Smooth muscle cell (in vitro differentiated cells): ENCODE measurements at regions not wholly inside any gene's neighbourhood (a gene's known extent, or its start where the extent isn't known, plus 50 kb on each side); places are given as distances from the start of the nearest gene placed in this dataset.

Source experiments
- DNase-seq: peaks from one replicate; lab custom pipeline; 2025; ENCODE audit not compliant: unreplicated experiment; lab: John Stamatoyannopoulos, UW
- H2AFZ ChIP-seq: fragments of 200-600 bp; sonication (generic); 2 replicates; pipeline ENCODE4 v1.6.0; 2016; ENCODE audit warnings: antibody characterized with exemption, low read depth, mild to moderate bottlenecking
- H3F3A ChIP-seq: fragments of 200-600 bp; sonication (generic); 2 replicates; pipeline ENCODE4 v1.6.0; 2017; ENCODE audit warnings: antibody characterized with exemption, low read depth
- H3K27ac ChIP-seq: fragments of 200-600 bp; sonication (generic); 2 replicates; pipeline ENCODE4 v1.5.1; 2016; ENCODE audit warnings: low read depth, mild to moderate bottlenecking
- H3K27me3 ChIP-seq: fragments of 200-600 bp; sonication (generic); 2 replicates; pipeline ENCODE4 v1.6.1; 2016; ENCODE audit warnings: low read depth, mild to moderate bottlenecking
- H3K36me3 ChIP-seq: fragments of 200-600 bp; sonication (generic); 2 replicates; pipeline ENCODE4 v1.5.1; 2016; ENCODE audit warnings: low read depth
- H3K4me1 ChIP-seq: fragments of 200-600 bp; sonication (generic); 2 replicates; pipeline ENCODE4 v1.5.1; 2016; ENCODE audit warnings: low read depth
- H3K4me2 ChIP-seq: fragments of 200-600 bp; sonication (generic); 2 replicates; pipeline ENCODE4 v1.6.0; 2016; ENCODE audit warnings: mild to moderate bottlenecking
- H3K4me3 ChIP-seq: fragments of 200-600 bp; sonication (generic); 2 replicates; pipeline ENCODE4 v1.5.1; 2016; ENCODE audit warnings: mild to moderate bottlenecking
- H3K79me2 ChIP-seq: fragments of 200-600 bp; sonication (generic); 2 replicates; pipeline ENCODE4 v1.6.0; 2016; ENCODE audit warnings: low read depth, mild to moderate bottlenecking
- H3K9ac ChIP-seq: fragments of 200-600 bp; sonication (generic); 2 replicates; pipeline ENCODE4 v1.6.0; 2016; ENCODE audit warnings: low read depth
- H3K9me3 ChIP-seq: fragments of 200-600 bp; sonication (generic); replicated peaks from 2 replicates; pipeline ENCODE4 v1.5.1; 2016; ENCODE audit warnings: low read depth
- H4K20me1 ChIP-seq: fragments of 200-600 bp; sonication (generic); 2 replicates; pipeline ENCODE4 v1.6.0; 2016; ENCODE audit warnings: low read depth
- CTCF ChIP-seq: fragments of 200-600 bp; sonication (generic); IDR thresholded peaks from 2 replicates; pipeline ENCODE4 v1.5.1; 2017; ENCODE audit warnings: borderline replicate concordance, mild to moderate bottlenecking, antibody characterized with exemption; ENCODE audit not compliant: insufficient read depth, poor library complexity, severe bottlenecking
- WGBS: methylation state at CpG from one replicate; pipeline ENCODE4 v1.1.7; 2016; ENCODE audit warnings: low lambda C conversion rate; 5-methylcytosine and 5-hydroxymethylcytosine counted together

- Histone ChIP-seq H3K9ac (no peak overlapping the region), H3K27ac (no peak overlapping the region), H3K4me2 (no peak overlapping the region), H3K79me2 (no peaks in the 10 kb centered on the region), H3K27me3 (peaks cover 4% of the 10 kb centered on the region), H3K4me1 (no peaks in the 10 kb centered on the region), H2AFZ (no peak overlapping the region), H4K20me1 (no peaks in the 10 kb centered on the region), H3K36me3 (no peaks in the 10 kb centered on the region), H3K9me3 (no peaks in the 10 kb centered on the region), H3K4me3 (no peak overlapping the region), H3F3A (no peaks in the 10 kb centered on the region)
- no peak for TF ChIP-seq CTCF
- no peak for DNase-seq
- WGBS, result 87% methylated on average over 12 of the region's 12 CpGs
These were observed 100.2 kb upstream of the ANO1 start for GRCh38 chr11:69977951-69978350.

GRCh38 chr11:69978841-69979614 lies 99.1 kb upstream of the ANO1 start:
- Histone ChIP-seq H3K4me2 (no peak overlapping the region), H3K9ac (no peak overlapping the region), H2AFZ (no peak overlapping the region), H3F3A (no peaks in the 10 kb centered on the region), H3K36me3 (no peaks in the 10 kb centered on the region), H4K20me1 (no peaks in the 10 kb centered on the region), H3K9me3 (no peaks in the 10 kb centered on the region), H3K4me3 (no peak overlapping the region), H3K4me1 (peaks cover 2% of the 10 kb centered on the region), H3K79me2 (no peaks in the 10 kb centered on the region), H3K27ac (no peak overlapping the region), H3K27me3 (peaks cover 13% of the 10 kb centered on the region)
- no peak for TF ChIP-seq CTCF
- no peak for DNase-seq
- WGBS, result 85% methylated on average over 10 of the region's 10 CpGs

- Histone ChIP-seq H3K4me3 (no peak overlapping the region), H3F3A (no peaks in the 10 kb centered on the region), H3K9ac (no peak overlapping the region), H3K27ac (no peak overlapping the region), H4K20me1 (no peaks in the 10 kb centered on the region), H3K4me2 (no peak overlapping the region), H2AFZ (no peak overlapping the region), H3K9me3 (no peaks in the 10 kb centered on the region), H3K79me2 (no peaks in the 10 kb centered on the region), H3K4me1 (peaks cover 8% of the 10 kb centered on the region), H3K27me3 (peaks cover 19% of the 10 kb centered on the region), H3K36me3 (no peaks in the 10 kb centered on the region)
- TF ChIP-seq CTCF, result no peak
- 91% methylated on average over 9 of the region's 9 CpGs for WGBS
- DNase-seq, result no peak
These were observed 98.5 kb upstream of the ANO1 start for GRCh38 chr11:69979632-69980031.
